ENCODE measurements at regions not wholly inside any gene's neighbourhood (a gene's known extent, or its start where the extent isn't known, plus 50 kb on each side); places are given as distances from the start of the nearest gene placed in this dataset.

- no peak overlapping the region for H3K4me3 Mint-ChIP-seq
- no peak overlapping the region for H3K4me3 ChIP-seq (ENCODE audit: low read length)
- no peaks in the 10 kb centered on the region for H3K36me3 Mint-ChIP-seq
- no peaks in the 10 kb centered on the region for H3K9me3 ChIP-seq (ENCODE audit: control insufficient read depth, insufficient read depth, low read length)
- intact Hi-C loops (cut with micrococcal nuclease) = no loop called here
- WGBS (ENCODE audit: insufficient coverage) = 89% methylated on average over 4 of the region's 4 CpGs
- H3K9me3 Mint-ChIP-seq = no peaks in the 10 kb centered on the region
- ATAC-seq = no peak
- H3K4me1 ChIP-seq (ENCODE audit: control insufficient read depth, insufficient read depth, low read length) = no peaks in the 10 kb centered on the region
- no peaks in the 10 kb centered on the region for H3K36me3 ChIP-seq (ENCODE audit: control insufficient read depth, insufficient read depth, low read length)
- no peak overlapping the region for H3K27ac ChIP-seq (ENCODE audit: low read length)
- TF ChIP-seq CTCF (IDR thresholded peaks at IDR 0.05) = no peak
- peaks cover 0 to 10% of the 10 kb centered on the region in 2 donors for H3K27me3 Mint-ChIP-seq (ENCODE audit: low read depth in 2 of 2)
- no peak overlapping the region for H3K27ac Mint-ChIP-seq
- DNase-seq = no peak
- H3K27me3 ChIP-seq (ENCODE audit: control insufficient read depth, insufficient read depth, low read length) = no peaks in the 10 kb centered on the region
- H3K4me1 Mint-ChIP-seq = no peaks in the 10 kb centered on the region
Observed at GRCh38 chr3:72120039-72120438, 335.1 kb upstream of the PROK2 start.

- TF ChIP-seq CTCF (IDR thresholded peaks at IDR 0.05) = no peak
- H3K36me3 Mint-ChIP-seq = no peaks in the 10 kb centered on the region
- intact Hi-C loops (cut with micrococcal nuclease) = no loop called here
Observed at GRCh38 chr3:72118628-72119027, 333.7 kb upstream of the PROK2 start.

GRCh38 chr3:72116226-72116625, 331.3 kb upstream of the PROK2 start:
- DNase-seq (no peak), ATAC-seq (no peak)
- TF ChIP-seq CTCF (IDR thresholded peaks at IDR 0.05) = no peak
- Mint-ChIP-seq H3K36me3 (no peaks in the 10 kb centered on the region), H3K27ac (no peak overlapping the region), H3K4me1 (no peaks in the 10 kb centered on the region), H3K9me3 (no peaks in the 10 kb centered on the region), H3K27me3 (ENCODE audit: low read depth in 2 of 2) (peaks cover 0 to 9% of the 10 kb centered on the region in 2 donors), H3K4me3 (no peak overlapping the region)
- H3K4me1 ChIP-seq (ENCODE audit: control insufficient read depth, insufficient read depth, low read length) = no peaks in the 10 kb centered on the region
- intact Hi-C loops (cut with micrococcal nuclease) = no loop called here
- no peaks in the 10 kb centered on the region for H3K36me3 ChIP-seq (ENCODE audit: control insufficient read depth, insufficient read depth, low read length)
- H3K4me3 ChIP-seq (ENCODE audit: low read length) = no peak overlapping the region
- H3K27ac ChIP-seq (ENCODE audit: low read length) = no peak overlapping the region
- no peaks in the 10 kb centered on the region for H3K9me3 ChIP-seq (ENCODE audit: control insufficient read depth, insufficient read depth, low read length)
- 93% methylated on average over 7 of the region's 7 CpGs for WGBS (ENCODE audit: insufficient coverage)
- H3K27me3 ChIP-seq (ENCODE audit: control insufficient read depth, insufficient read depth, low read length) = no peaks in the 10 kb centered on the region

More at GRCh38 chr3:72118628-72119027, 333.7 kb upstream of the PROK2 start:
- H3K4me3 Mint-ChIP-seq = no peak overlapping the region
- no peak overlapping the region for H3K27ac Mint-ChIP-seq
- no peak for DNase-seq
- no peaks in the 10 kb centered on the region for H3K36me3 ChIP-seq (ENCODE audit: control insufficient read depth, insufficient read depth, low read length)
- no peak overlapping the region for H3K4me3 ChIP-seq (ENCODE audit: low read length)
- H3K4me1 Mint-ChIP-seq = no peaks in the 10 kb centered on the region
- no peaks in the 10 kb centered on the region for H3K9me3 Mint-ChIP-seq
- no peak overlapping the region for H3K27ac ChIP-seq (ENCODE audit: low read length)
- no peaks in the 10 kb centered on the region for H3K27me3 ChIP-seq (ENCODE audit: control insufficient read depth, insufficient read depth, low read length)
- H3K4me1 ChIP-seq (ENCODE audit: control insufficient read depth, insufficient read depth, low read length) = no peaks in the 10 kb centered on the region
- ATAC-seq = no peak
- H3K9me3 ChIP-seq (ENCODE audit: control insufficient read depth, insufficient read depth, low read length) = no peaks in the 10 kb centered on the region
- H3K27me3 Mint-ChIP-seq (ENCODE audit: low read depth in 2 of 2) = peaks cover 0 to 8% of the 10 kb centered on the region in 2 donors

- Mint-ChIP-seq H3K9me3 (no peaks in the 10 kb centered on the region), H3K27me3 (ENCODE audit: low read depth in 2 of 2) (peaks cover 0 to 8% of the 10 kb centered on the region in 2 donors), H3K36me3 (no peaks in the 10 kb centered on the region), H3K4me1 (no peaks in the 10 kb centered on the region), H3K4me3 (no peak overlapping the region), H3K27ac (no peak overlapping the region)
- WGBS (ENCODE audit: insufficient coverage) = 97% methylated on average over 6 of the region's 6 CpGs
- H3K4me3 ChIP-seq (ENCODE audit: low read length) = no peak overlapping the region
- H3K27me3 ChIP-seq (ENCODE audit: control insufficient read depth, insufficient read depth, low read length) = no peaks in the 10 kb centered on the region
- no peak for TF ChIP-seq CTCF (IDR thresholded peaks at IDR 0.05)
- no peaks in the 10 kb centered on the region for H3K4me1 ChIP-seq (ENCODE audit: control insufficient read depth, insufficient read depth, low read length)
- DNase-seq (no peak), ATAC-seq (no peak)
- H3K27ac ChIP-seq (ENCODE audit: low read length) = no peak overlapping the region
- H3K9me3 ChIP-seq (ENCODE audit: control insufficient read depth, insufficient read depth, low read length) = no peaks in the 10 kb centered on the region
- H3K36me3 ChIP-seq (ENCODE audit: control insufficient read depth, insufficient read depth, low read length) = no peaks in the 10 kb centered on the region
- intact Hi-C loops (cut with micrococcal nuclease) = no loop called here
Observed at GRCh38 chr3:72115307-72115706, 330.4 kb upstream of the PROK2 start.
